ENCODE measurements at regions not wholly inside any gene's neighbourhood (a gene's known extent, or its start where the extent isn't known, plus 50 kb on each side); places are given as distances from the start of the nearest gene placed in this dataset.
A peak's percentile ranks its signal among the peaks of the same experiment; 100 is the strongest.
"Not testable (repeated sequence)": the region's sequence is repeated elsewhere in the genome, so short reads cannot be mapped to it uniquely, and the experiment has no call there.

DNA sequence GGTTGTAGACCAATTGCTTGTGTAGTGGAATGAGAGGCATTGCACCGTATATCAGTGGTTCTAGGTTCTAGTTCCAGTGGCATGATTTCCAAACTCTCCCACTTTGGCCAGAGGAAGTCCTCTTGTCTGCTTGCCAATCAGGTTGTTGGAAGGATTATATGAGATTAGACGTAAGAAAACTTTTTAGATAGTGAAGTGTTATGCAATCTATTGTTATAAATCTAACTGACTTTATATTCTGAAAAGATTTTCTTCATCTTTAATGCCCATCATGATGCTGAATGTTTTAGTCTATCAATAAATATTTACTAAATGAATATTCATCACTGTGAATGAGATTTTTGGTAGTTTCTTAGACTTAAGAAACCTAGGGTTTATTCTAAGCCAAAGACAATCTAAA lies 152.6 kb downstream of the TFPI2 start:
- no peak for DNase-seq

DNA sequence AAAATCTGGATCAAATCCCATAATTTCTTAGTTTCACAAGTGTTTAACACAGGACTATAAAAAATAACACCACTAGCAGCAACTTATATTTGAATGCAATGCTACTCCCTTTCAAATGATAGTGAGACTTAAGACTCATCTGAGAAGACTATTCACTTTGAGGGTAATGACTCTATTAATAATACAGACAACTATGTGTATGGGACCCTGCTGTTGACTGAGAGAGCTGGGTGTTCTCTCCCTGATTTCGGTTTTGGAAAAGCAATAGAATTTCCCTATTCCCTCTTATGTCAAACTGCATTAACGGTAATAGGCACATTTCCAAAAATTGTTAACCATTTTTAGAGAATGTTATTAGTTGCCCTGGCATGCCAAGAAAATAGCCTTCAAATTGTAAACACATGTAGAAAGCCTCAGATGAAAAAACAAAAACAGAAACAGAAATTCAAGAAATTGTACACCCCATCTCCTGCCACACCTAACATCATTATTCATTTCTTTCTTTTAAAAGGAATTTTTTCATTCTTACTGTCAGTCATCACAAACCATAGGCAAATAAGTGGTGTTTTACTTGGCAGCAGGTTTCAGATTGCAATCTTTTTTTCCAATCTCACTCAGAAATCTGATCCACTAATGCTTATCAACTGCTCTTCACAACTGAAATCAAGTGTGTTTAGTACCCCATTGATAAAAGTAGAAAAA lies 153.7 kb downstream of the TFPI2 start:
- no peak for DNase-seq

DNA sequence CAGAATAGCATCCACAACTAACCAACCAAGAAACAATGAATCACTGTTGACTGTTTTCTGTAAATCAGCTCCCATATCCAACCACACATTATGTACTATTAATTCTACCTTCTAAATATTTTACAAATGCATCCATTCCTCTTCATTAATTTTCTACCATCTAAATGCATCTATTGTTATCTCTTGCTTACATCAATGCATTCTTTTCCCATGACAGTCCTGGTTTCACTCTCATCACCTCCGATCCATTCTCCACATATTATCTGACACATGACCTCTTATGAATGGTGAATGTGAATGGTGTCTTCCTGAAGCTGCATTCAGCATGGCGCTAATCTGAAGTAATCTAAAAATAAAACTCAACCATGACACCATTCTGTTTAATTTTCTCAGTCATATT lies 153.8 kb upstream of the CALCR start:
- DNase-seq = no peak

GRCh38 chr7:93725954-93726353 lies 151.4 kb upstream of the CALCR start:
- DNase-seq = no peak

- no peak for DNase-seq
Measured at GRCh38 chr7:93723424-93724124, 149.1 kb upstream of the CALCR start.

DNA sequence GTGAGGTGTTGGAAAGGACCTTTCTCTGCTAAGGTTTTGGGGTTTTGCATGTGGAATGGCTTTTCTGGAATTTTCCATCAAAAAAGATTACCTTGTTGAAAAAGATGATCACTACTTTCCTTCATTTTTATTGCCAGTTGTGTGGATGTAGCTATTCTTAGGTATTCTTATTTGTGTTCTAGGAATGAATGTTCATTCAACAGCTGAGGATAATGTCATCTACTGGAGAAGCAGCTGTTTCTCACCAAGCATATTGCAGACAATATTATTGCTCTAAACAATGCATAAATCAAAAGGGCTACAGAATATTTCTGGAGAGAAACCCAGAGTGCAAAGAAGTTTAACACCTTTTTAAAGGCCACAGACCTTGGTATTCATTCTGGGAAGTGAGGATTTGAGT lies 145.6 kb upstream of the CALCR start:
- DNase-seq = no peak

- no peak for DNase-seq
Measured at GRCh38 chr7:93719546-93719945, 145.0 kb upstream of the CALCR start.

- no peak for DNase-seq
Measured at GRCh38 chr7:93717217-93717900, 142.8 kb upstream of the CALCR start.

- peak; percentile 20 to 38 for DNase-seq
Measured at GRCh38 chr7:93715234-93715633, 140.7 kb upstream of the CALCR start.

DNA sequence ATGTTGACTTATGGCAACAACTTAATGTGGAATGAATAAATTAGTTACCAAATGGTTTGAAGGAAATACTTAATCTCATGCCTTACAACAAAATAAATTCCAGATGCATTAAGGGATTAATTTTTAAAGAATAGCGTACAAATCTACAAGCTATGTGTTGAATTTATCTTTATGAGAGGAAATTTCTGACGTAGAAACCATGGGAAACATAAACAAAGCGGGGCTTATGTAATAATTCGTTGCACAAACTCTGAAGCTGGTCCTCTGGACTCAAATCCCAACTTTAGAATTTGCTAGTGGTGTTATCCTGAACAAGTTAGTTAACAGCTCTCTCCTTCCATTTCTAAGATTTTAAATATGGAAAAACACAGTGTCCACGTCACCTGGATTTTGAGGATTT lies 137.4 kb upstream of the CALCR start:
- DNase-seq = no peak

GRCh38 chr7:93708255-93708654 lies 133.7 kb upstream of the CALCR start:
- not testable (repeated sequence) for DNase-seq

DNA sequence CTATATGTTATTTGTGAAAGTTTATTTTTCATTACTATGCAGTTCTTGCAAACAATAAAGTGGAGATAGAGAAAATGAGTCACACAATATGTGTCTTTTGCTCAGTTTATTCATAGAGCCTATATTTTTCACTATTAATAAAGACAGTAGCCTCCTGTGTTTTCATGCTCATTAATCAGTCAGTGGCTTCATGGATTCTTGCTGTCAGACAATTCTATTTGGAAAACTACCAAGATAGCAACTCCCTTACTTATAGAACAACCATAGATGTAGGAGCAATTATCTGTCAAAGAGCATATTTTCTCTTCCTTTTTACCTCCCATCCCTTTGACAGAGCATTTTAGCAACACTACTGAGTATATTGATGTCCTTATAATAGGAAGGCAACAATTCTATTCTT lies 132.7 kb upstream of the CALCR start:
- no peak for DNase-seq

DNA sequence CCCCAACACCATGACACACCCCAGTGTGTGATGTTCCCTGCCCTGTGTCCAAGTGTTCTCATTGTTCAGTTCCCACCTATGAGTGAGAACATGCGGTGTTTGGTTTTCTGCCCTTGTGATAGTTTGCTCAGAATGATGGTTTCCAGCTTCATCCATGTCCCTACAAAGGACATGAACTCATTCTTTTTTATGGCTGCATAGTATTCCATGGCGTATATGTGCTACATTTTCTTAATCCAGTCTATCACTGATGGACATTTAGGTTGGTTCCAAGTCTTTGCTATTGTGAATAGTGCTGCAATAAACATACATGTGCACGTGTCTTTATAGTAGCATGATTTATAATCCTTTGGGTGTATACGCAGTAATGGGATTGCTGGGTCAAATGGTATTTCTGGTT lies 131.6 kb upstream of the CALCR start:
- DNase-seq = not testable (repeated sequence)

- DNase-seq = no peak
Measured at GRCh38 chr7:93704217-93704616, 129.7 kb upstream of the CALCR start.

DNA sequence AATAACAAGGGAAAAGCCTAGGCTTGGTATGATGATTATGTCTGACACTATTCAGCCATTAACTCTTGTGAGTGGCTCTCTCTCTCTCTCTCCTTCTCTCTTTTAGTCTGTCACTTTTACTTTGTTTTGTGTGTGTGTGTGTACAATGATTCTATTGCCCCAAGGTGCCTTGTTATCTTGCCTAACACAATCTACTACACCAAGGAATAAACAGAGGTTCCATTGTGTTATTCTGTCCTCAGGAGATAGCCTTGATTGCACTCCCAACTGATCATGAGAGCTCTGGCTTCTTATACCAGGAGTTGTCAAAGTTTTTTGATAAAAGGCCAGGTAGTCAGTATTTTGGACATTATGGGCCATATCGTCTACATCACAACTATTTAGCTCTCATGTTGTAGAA lies 123.4 kb upstream of the CALCR start:
- DNase-seq = no peak

GRCh38 chr7:93693796-93694195 lies 119.3 kb upstream of the CALCR start:
- DNase-seq = no peak

DNA sequence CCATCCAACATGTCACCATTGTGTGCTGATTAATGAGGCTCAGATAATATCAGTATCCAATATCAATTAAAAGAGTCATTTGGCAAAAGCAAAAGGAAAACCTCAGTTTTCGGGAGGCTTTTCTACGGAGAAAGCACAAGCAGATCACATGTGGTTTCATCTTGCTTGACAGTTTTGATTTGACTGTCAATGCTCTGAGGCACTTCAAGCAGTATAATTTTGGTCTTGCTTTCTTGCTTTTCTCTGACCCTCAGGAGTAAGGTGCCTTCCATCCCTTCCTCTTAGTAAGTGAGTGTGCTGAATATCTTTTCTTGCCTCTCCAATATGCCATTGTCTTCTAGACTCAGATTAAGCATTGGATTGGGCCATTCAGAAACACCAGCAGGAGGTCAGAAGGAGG lies 115.5 kb upstream of the CALCR start:
- no peak for DNase-seq

DNA sequence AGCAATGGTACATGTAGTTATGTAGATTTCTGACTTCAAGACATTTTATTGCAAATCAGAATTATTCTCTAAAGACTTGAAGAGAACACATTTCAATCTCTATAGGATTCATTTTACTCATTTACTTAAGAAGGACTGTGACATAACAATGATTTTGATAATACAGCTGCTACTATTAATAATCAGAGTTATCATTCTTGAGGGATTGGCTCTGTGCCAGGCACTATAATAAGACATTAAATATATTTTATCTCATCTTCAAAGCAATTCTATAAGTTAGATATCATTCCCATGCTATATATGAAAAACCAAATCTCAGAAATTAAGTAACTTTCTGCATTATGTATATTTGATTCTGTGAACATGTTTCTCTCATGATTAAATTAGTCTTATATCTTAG lies 103.7 kb upstream of the CALCR start:
- DNase-seq = no peak

- no peak for DNase-seq
Measured at GRCh38 chr7:93663561-93664299, 89.2 kb upstream of the CALCR start.

DNA sequence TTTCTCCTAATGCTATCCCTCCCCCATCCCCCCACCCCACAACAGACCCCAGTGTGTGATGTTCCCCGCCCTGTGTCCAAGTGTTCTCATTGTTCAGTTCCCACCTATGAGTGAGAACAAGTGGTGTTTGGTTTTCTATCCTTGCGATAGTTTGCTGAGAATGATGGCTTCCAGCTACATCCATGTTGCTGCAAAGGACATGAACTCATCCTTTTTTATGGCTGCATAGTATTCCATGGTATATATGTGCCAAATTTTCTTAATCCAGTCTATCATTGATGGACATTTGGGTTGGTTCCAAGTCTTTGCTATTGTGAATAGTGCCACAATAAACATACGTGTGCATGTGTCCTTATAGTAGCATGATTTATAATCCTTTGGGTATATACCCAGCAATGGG lies 83.6 kb upstream of the CALCR start:
- not testable (repeated sequence) for DNase-seq

- no peak for DNase-seq
Measured at GRCh38 chr7:93651603-93652159, 77.2 kb upstream of the CALCR start.

GRCh38 chr7:93646538-93646937 lies 72.0 kb upstream of the CALCR start:
- no peak for DNase-seq

- DNase-seq = no peak
Measured at GRCh38 chr7:93636276-93636675, 61.8 kb upstream of the CALCR start.

Measured in activated T-cell treated with anti-CD3 and anti-CD28 coated beads, Interleukin-2, amount 50 U/mL, for 48 hours (primary cell).